Neuronal stem cell (in vitro differentiated cells): ENCODE measurements at regions not wholly inside any gene's neighbourhood (a gene's known extent, or its start where the extent isn't known, plus 50 kb on each side); places are given as distances from the start of the nearest gene placed in this dataset.

ENCODE experiments used
- DNase-seq: peaks from one replicate; pipeline ENCODE4 v3.0.0-alpha.2; 2013; ENCODE audit warnings: low spot score
- H2AFZ ChIP-seq: one replicate; pipeline ENCODE4 v1.6.1; 2013; ENCODE audit warnings: mild to moderate bottlenecking, low read length, inconsistent platforms
- H2AK5ac ChIP-seq: 2 replicates; pipeline ENCODE4 v1.6.1; 2013; ENCODE audit warnings: low read depth, mild to moderate bottlenecking, inconsistent platforms, low read length, moderate library complexity, mixed read lengths
- H2BK120ac ChIP-seq: 2 replicates; pipeline ENCODE4 v1.6.1; 2013; ENCODE audit warnings: low read depth, mild to moderate bottlenecking, inconsistent platforms, low read length, moderate library complexity, mixed read lengths
- H2BK12ac ChIP-seq: one replicate; pipeline ENCODE4 v1.6.1; 2013; ENCODE audit warnings: low read length, inconsistent platforms
- H2BK15ac ChIP-seq: 2 replicates; pipeline ENCODE4 v1.6.1; 2013; ENCODE audit warnings: mild to moderate bottlenecking, low read length, inconsistent platforms, mixed read lengths
- H2BK5ac ChIP-seq: one replicate; pipeline ENCODE4 v1.6.1; 2013; ENCODE audit warnings: inconsistent platforms, mild to moderate bottlenecking, low read length, moderate library complexity
- H3K14ac ChIP-seq: one replicate; pipeline ENCODE4 v1.6.1; 2013; ENCODE audit warnings: low read length, inconsistent platforms
- H3K18ac ChIP-seq: 2 replicates; pipeline ENCODE4 v1.6.1; 2013; ENCODE audit warnings: low read length, inconsistent platforms
- H3K23ac ChIP-seq: 2 replicates; pipeline ENCODE4 v1.6.1; 2013; ENCODE audit warnings: low read depth, mild to moderate bottlenecking, mixed read lengths, low read length, inconsistent platforms; ENCODE audit not compliant: poor library complexity
- H3K27ac ChIP-seq: replicated peaks from 3 replicates; pipeline ENCODE4 v1.5.1; 2013; ENCODE audit warnings: low read length, inconsistent platforms
- H3K27me3 ChIP-seq, 3 experiments: 2 replicates each; pipeline ENCODE4 v1.6.1; 2013; ENCODE audit warnings: low read length in 3 of 3, mild to moderate bottlenecking in 2 of 3, inconsistent platforms in 1 of 3, low read depth in 1 of 3, mixed read lengths in 1 of 3, moderate library complexity in 1 of 3; ENCODE audit not compliant: control insufficient read depth in 3 of 3, insufficient read depth in 3 of 3
- H3K36me3 ChIP-seq, 2 donors: replicated peaks in 1 of 2; 2 replicates each; pipeline ENCODE4 v1.6.1; 2013; ENCODE audit warnings: low read length in 2 of 2; ENCODE audit not compliant: control insufficient read depth in 2 of 2, insufficient read depth in 2 of 2
- H3K4ac ChIP-seq: 2 replicates; pipeline ENCODE4 v1.6.1; 2013; ENCODE audit warnings: inconsistent platforms, mild to moderate bottlenecking, low read length, moderate library complexity
- H3K4me1 ChIP-seq, 2 donors: 1 replicate in 1 of 2; 2 replicates in 1 of 2; pipeline ENCODE4 v1.6.1; 2013; ENCODE audit warnings: low read length in 2 of 2, low read depth in 1 of 2; ENCODE audit not compliant: control insufficient read depth in 2 of 2, insufficient read depth in 1 of 2
- H3K4me2 ChIP-seq: one replicate; pipeline ENCODE4 v1.6.1; 2013; ENCODE audit warnings: mild to moderate bottlenecking, low read length, inconsistent platforms; ENCODE audit not compliant: insufficient read depth, poor library complexity, severe bottlenecking
- H3K4me3 ChIP-seq, 2 donors: 2 replicates each; pipeline ENCODE4 v1.5.1; 2013; ENCODE audit warnings: low read length in 2 of 2, mild to moderate bottlenecking in 2 of 2, inconsistent platforms in 1 of 2, moderate library complexity in 1 of 2
- H3K79me1 ChIP-seq: one replicate; pipeline ENCODE4 v1.6.1; 2013; ENCODE audit warnings: low read depth, mild to moderate bottlenecking, inconsistent platforms, low read length, moderate library complexity
- H3K9ac ChIP-seq: one replicate; pipeline ENCODE4 v1.6.1; 2013; ENCODE audit warnings: mild to moderate bottlenecking, low read depth, low read length, inconsistent platforms; ENCODE audit not compliant: poor library complexity
- H3K9me3 ChIP-seq, 2 donors: replicated peaks in 1 of 2; 2 replicates each; pipeline versions ENCODE3 to v1.6.1; 2013; ENCODE audit warnings: low read length in 2 of 2, mild to moderate bottlenecking in 2 of 2, inconsistent platforms in 1 of 2, low read depth in 1 of 2, mixed read lengths in 1 of 2, moderate library complexity in 1 of 2; ENCODE audit not compliant: control insufficient read depth in 2 of 2, insufficient read depth in 1 of 2
- H4K8ac ChIP-seq: one replicate; pipeline ENCODE4 v1.6.1; 2013; ENCODE audit warnings: low read depth, mild to moderate bottlenecking, inconsistent platforms, low read length, moderate library complexity
- H4K91ac ChIP-seq: one replicate; pipeline ENCODE4 v1.6.1; 2013; ENCODE audit warnings: low read length, low read depth, mild to moderate bottlenecking, inconsistent platforms; ENCODE audit not compliant: poor library complexity
- WGBS, 2 donors: extraction: QIAGEN DNeasy Blood & Tissue Kit; methylation state at CpG; one replicate each; pipeline ENCODE4 v1.1.7; 2013; ENCODE audit warnings: missing lambda C conversion rate in 2 of 2, mixed read lengths in 1 of 2; ENCODE audit not compliant: insufficient read length in 2 of 2, insufficient replicate concordance in 1 of 2; ENCODE audit errors: extremely low coverage in 2 of 2; 5-methylcytosine and 5-hydroxymethylcytosine counted together

DNA sequence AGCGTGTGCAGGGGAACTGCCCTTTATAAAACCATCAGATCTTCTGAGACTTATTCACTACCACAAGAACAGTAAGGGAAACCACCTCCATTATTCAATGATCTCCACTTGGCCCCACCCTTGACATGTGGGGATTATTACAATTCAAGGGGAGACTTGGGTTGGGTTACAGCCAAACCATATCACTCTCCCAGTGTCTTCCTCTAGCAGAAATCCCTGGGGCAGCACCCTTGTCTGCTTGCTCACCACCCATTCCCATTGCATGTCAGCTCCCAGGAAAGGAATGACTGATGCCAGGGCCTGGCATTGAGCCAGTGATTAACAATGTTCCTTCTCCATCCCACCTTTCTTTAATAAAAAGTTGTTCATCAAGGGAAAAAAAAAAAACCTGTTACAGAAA lies 199.0 kb downstream of the IRX1 start:
- no peak overlapping the region for H3K4me2 ChIP-seq
- H3K27me3 ChIP-seq = no peaks in the 10 kb centered on the region
- no peaks in the 10 kb centered on the region for H3K36me3 ChIP-seq
- no peak overlapping the region for H4K91ac ChIP-seq
- H2AFZ ChIP-seq = no peak overlapping the region
- no peak overlapping the region for H3K18ac ChIP-seq
- no peak overlapping the region for H2BK12ac ChIP-seq
- no peak overlapping the region for H3K14ac ChIP-seq
- no peak overlapping the region for H2BK15ac ChIP-seq
- no peak overlapping the region for H2BK120ac ChIP-seq
- H3K4me3 ChIP-seq = no peak overlapping the region
- no peaks in the 10 kb centered on the region for H3K79me1 ChIP-seq
- no peak overlapping the region for H3K23ac ChIP-seq
- H3K27ac ChIP-seq = no peak overlapping the region
- H3K9ac ChIP-seq = no peak overlapping the region
- peaks cover 0 to 6% of the 10 kb centered on the region in 2 donors for H3K9me3 ChIP-seq
- DNase-seq = no peak
- no peak overlapping the region for H3K4ac ChIP-seq
- no CpG with 5 or more reads among the region's 1 CpG for WGBS, 2 donors
- peaks cover 8 to 17% of the 10 kb centered on the region in 2 donors for H3K4me1 ChIP-seq
- no peak overlapping the region for H2BK5ac ChIP-seq
- H4K8ac ChIP-seq = no peak overlapping the region
- no peak overlapping the region for H2AK5ac ChIP-seq

DNA sequence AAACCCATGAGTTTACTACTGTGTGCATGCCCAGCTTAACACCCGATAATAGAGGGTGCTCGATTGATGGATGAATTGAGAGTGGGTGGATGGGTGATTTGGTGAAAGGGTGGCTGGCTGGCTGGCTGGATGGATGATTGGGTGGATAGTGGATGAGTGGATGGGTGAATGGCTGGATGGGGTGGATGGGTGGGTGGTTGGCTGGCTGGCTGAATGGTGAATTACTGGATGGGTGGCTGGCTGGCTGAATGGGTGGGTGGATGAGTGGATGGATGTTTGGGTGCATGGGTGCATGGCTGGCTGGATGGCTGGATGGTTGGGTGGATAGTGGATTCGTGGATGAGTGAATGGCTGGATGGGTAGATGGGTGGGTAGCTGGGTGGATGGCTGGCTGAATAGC lies 201.1 kb downstream of the IRX1 start:
- H3K36me3 ChIP-seq = no peaks in the 10 kb centered on the region
- no peak overlapping the region for H3K23ac ChIP-seq
- H2BK12ac ChIP-seq = no peak overlapping the region
- peak overlapping the region; percentile 29 for H2AK5ac ChIP-seq
- no peak overlapping the region for H3K27ac ChIP-seq
- no peak overlapping the region for H3K4me3 ChIP-seq
- H3K79me1 ChIP-seq = no peaks in the 10 kb centered on the region
- H3K4ac ChIP-seq = no peak overlapping the region
- no peak overlapping the region for H2BK120ac ChIP-seq
- no peak overlapping the region for H3K9ac ChIP-seq
- no peaks in the 10 kb centered on the region for H3K27me3 ChIP-seq
- WGBS, 2 donors = no CpG with 5 or more reads among the region's 3 CpGs
- H3K4me2 ChIP-seq = no peak overlapping the region
- no peak for DNase-seq
- H3K4me1 ChIP-seq = peaks cover 2 to 13% of the 10 kb centered on the region in 2 donors
- no peak overlapping the region for H2AFZ ChIP-seq
- no peak overlapping the region for H2BK15ac ChIP-seq
- H3K18ac ChIP-seq = no peak overlapping the region
- H4K8ac ChIP-seq = peak overlapping the region; percentile 31
- H4K91ac ChIP-seq = no peak overlapping the region
- no peak overlapping the region for H2BK5ac ChIP-seq
- H3K9me3 ChIP-seq = peaks cover 0 to 7% of the 10 kb centered on the region in 2 donors
- no peak overlapping the region for H3K14ac ChIP-seq

DNA sequence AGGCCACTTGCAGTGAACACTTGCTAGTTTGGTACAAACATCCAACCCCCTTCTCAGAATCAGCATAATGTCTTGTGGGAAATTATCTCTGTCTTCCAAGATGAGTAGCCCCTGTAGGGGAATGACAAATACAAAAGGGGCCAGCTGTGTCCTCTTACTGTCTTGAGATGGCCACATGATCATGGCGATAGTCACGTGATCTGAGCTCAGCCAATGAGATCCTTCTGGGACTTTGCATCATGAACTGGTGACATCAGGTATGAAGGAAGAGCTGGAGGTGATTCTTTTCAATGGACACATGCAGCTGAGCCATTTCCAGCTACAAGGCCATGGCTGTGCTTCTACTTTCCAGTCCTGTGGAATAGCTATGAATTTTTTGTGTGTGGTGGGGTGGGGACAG lies 206.3 kb downstream of the IRX1 start:
- H4K91ac ChIP-seq = no peak overlapping the region
- no peak overlapping the region for H2AFZ ChIP-seq
- H3K9me3 ChIP-seq = peaks cover 0 to 6% of the 10 kb centered on the region in 2 donors
- H4K8ac ChIP-seq = no peak overlapping the region
- no peak overlapping the region for H3K27ac ChIP-seq
- no peaks in the 10 kb centered on the region for H3K27me3 ChIP-seq
- no peak overlapping the region for H3K4me3 ChIP-seq
- no peak overlapping the region for H3K23ac ChIP-seq
- no peak overlapping the region for H3K4ac ChIP-seq
- no peak overlapping the region for H2BK5ac ChIP-seq
- no peak overlapping the region for H3K4me2 ChIP-seq
- H2BK120ac ChIP-seq = no peak overlapping the region
- H2BK12ac ChIP-seq = no peak overlapping the region
- no peak overlapping the region for H3K18ac ChIP-seq
- no peak for DNase-seq
- H3K36me3 ChIP-seq = no peaks in the 10 kb centered on the region
- H3K14ac ChIP-seq = no peak overlapping the region
- no peak overlapping the region for H3K9ac ChIP-seq
- H3K4me1 ChIP-seq = no peaks in the 10 kb centered on the region
- no peaks in the 10 kb centered on the region for H3K79me1 ChIP-seq
- H2BK15ac ChIP-seq = no peak overlapping the region
- no peak overlapping the region for H2AK5ac ChIP-seq
- WGBS, 2 donors = no CpG with 5 or more reads among the region's 2 CpGs

DNA sequence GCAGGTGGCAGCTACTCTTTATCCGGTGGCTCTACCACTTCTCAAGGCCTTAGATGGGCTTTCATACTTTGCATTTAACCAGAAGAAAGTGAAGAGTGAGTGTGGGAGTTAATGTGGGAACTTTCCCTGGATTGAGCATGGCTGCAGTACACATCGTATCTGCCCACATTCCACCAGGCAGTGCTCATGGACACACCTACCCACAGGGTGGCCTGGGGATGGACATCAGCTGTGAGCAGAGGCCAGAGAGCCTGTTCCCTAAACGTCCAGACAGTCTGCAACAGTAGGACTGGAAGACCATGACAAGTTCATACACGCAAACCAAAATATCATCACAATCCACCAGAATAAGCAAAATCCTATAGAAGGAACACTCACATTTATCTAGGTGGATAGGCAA lies 213.8 kb downstream of the IRX1 start:
- Histone ChIP-seq H2BK12ac (no peak overlapping the region), H2BK5ac (no peak overlapping the region), H4K91ac (no peak overlapping the region), H3K4ac (no peak overlapping the region), H2BK120ac (no peak overlapping the region), H4K8ac (no peak overlapping the region), H3K4me1 (no peaks in the 10 kb centered on the region), H3K27me3 (no peaks in the 10 kb centered on the region), H3K4me2 (no peak overlapping the region), H3K36me3 (no peaks in the 10 kb centered on the region), H3K9me3 (peaks cover 0 to 11% of the 10 kb centered on the region in 2 donors), H3K4me3 (no peak overlapping the region), H3K18ac (no peak overlapping the region), H3K27ac (no peak overlapping the region), H3K23ac (no peak overlapping the region), H2AK5ac (no peak overlapping the region), H2AFZ (no peak overlapping the region), H3K79me1 (no peaks in the 10 kb centered on the region), H2BK15ac (no peak overlapping the region), H3K14ac (no peak overlapping the region), H3K9ac (no peak overlapping the region)
- DNase-seq = no peak
- WGBS, 2 donors = no CpG with 5 or more reads among the region's 4 CpGs
